Nephron progenitor cell (in vitro differentiated cells): ENCODE measurements at regions not wholly inside any gene's neighbourhood (a gene's known extent, or its start where the extent isn't known, plus 50 kb on each side); places are given as distances from the start of the nearest gene placed in this dataset.

Experiments used
- DNase-seq: peaks from one replicate; pipeline ENCODE4 v3.0.0; 2021
- H3K27ac Mint-ChIP-seq: 2 replicates; pipeline ENCODE4 v1.8.0; 2021; ENCODE audit warnings: mild to moderate bottlenecking, moderate library complexity, mixed read lengths
- H3K27me3 Mint-ChIP-seq: 2 replicates; pipeline ENCODE4 v1.8.0; 2021; ENCODE audit warnings: mild to moderate bottlenecking, low read depth, mixed read lengths; ENCODE audit not compliant: poor library complexity
- H3K36me3 Mint-ChIP-seq: 2 replicates; pipeline ENCODE4 v1.8.0; 2021; ENCODE audit warnings: low read depth, mixed read lengths
- H3K4me1 Mint-ChIP-seq: 2 replicates; pipeline ENCODE4 v1.8.0; 2021; ENCODE audit warnings: mixed read lengths
- H3K4me3 Mint-ChIP-seq: 2 replicates; pipeline ENCODE4 v1.8.0; 2021; ENCODE audit warnings: mild to moderate bottlenecking, moderate library complexity, mixed read lengths
- H3K9me3 Mint-ChIP-seq: 2 replicates; pipeline ENCODE4 v1.8.0; 2021; ENCODE audit warnings: mild to moderate bottlenecking, moderate library complexity, mixed read lengths
- CTCF ChIP-seq: fragments of 200-600 bp; sonication (generic); IDR thresholded peaks from 2 replicates; pipeline ENCODE4 v1.5.0; 2021; ENCODE audit warnings: antibody characterized with exemption

GRCh38 chr9:134253606-134254205, 72.5 kb upstream of the RXRA start:
- H3K9me3 Mint-ChIP-seq = peaks cover 10% of the 10 kb centered on the region
- no peak for DNase-seq
- no peak for TF ChIP-seq CTCF
- H3K4me3 Mint-ChIP-seq = no peak overlapping the region
- H3K27me3 Mint-ChIP-seq = peaks cover 21% of the 10 kb centered on the region
- H3K27ac Mint-ChIP-seq = peak overlapping the region; percentile 30
- peaks cover 23% of the 10 kb centered on the region for H3K4me1 Mint-ChIP-seq
- H3K36me3 Mint-ChIP-seq = no peaks in the 10 kb centered on the region

GRCh38 chr9:134258332-134258731, 67.9 kb upstream of the RXRA start:
- H3K4me1 Mint-ChIP-seq = peaks cover 36% of the 10 kb centered on the region

GRCh38 chr9:134258828-134259546, 67.3 kb upstream of the RXRA start:
- peaks cover 28% of the 10 kb centered on the region for H3K27me3 Mint-ChIP-seq
- no peak overlapping the region for H3K27ac Mint-ChIP-seq
- H3K4me1 Mint-ChIP-seq = peaks cover 35% of the 10 kb centered on the region
- TF ChIP-seq CTCF = no peak
- DNase-seq = no peak
- H3K9me3 Mint-ChIP-seq = no peaks in the 10 kb centered on the region
- H3K36me3 Mint-ChIP-seq = no peaks in the 10 kb centered on the region
- no peak overlapping the region for H3K4me3 Mint-ChIP-seq

More at GRCh38 chr9:134258332-134258731, 67.9 kb upstream of the RXRA start:
- DNase-seq = no peak
- H3K27me3 Mint-ChIP-seq = peaks cover 30% of the 10 kb centered on the region
- H3K4me3 Mint-ChIP-seq = no peak overlapping the region
- no peak for TF ChIP-seq CTCF
- H3K36me3 Mint-ChIP-seq = no peaks in the 10 kb centered on the region
- no peak overlapping the region for H3K27ac Mint-ChIP-seq
- no peaks in the 10 kb centered on the region for H3K9me3 Mint-ChIP-seq

GRCh38 chr9:134259708-134260107, 66.5 kb upstream of the RXRA start:
- no peak overlapping the region for H3K27ac Mint-ChIP-seq
- peaks cover 35% of the 10 kb centered on the region for H3K4me1 Mint-ChIP-seq
- no peak for TF ChIP-seq CTCF
- no peak overlapping the region for H3K4me3 Mint-ChIP-seq
- no peaks in the 10 kb centered on the region for H3K36me3 Mint-ChIP-seq
- H3K27me3 Mint-ChIP-seq = peaks cover 23% of the 10 kb centered on the region
- H3K9me3 Mint-ChIP-seq = no peaks in the 10 kb centered on the region
- no peak for DNase-seq

GRCh38 chr9:134260801-134261200, 65.5 kb upstream of the RXRA start:
- TF ChIP-seq CTCF = no peak
- H3K27me3 Mint-ChIP-seq = peaks cover 27% of the 10 kb centered on the region
- no peaks in the 10 kb centered on the region for H3K9me3 Mint-ChIP-seq
- H3K36me3 Mint-ChIP-seq = no peaks in the 10 kb centered on the region
- DNase-seq = no peak
- H3K4me1 Mint-ChIP-seq = peaks cover 35% of the 10 kb centered on the region
- H3K4me3 Mint-ChIP-seq = no peak overlapping the region
- no peak overlapping the region for H3K27ac Mint-ChIP-seq

GRCh38 chr9:134262035-134262434, 64.2 kb upstream of the RXRA start:
- Mint-ChIP-seq H3K4me1 (peaks cover 37% of the 10 kb centered on the region), H3K27ac (no peak overlapping the region), H3K27me3 (peaks cover 32% of the 10 kb centered on the region), H3K9me3 (no peaks in the 10 kb centered on the region), H3K4me3 (no peak overlapping the region), H3K36me3 (no peaks in the 10 kb centered on the region)
- DNase-seq = no peak
- no peak for TF ChIP-seq CTCF
